Astrocyte (in vitro differentiated cells and primary cell): ENCODE measurements at regions not wholly inside any gene's neighbourhood (a gene's known extent, or its start where the extent isn't known, plus 50 kb on each side); places are given as distances from the start of the nearest gene placed in this dataset.

Experiments used
- EZH2 ChIP-seq: IDR thresholded peaks from 2 replicates; pipeline ENCODE4 v1.6.1; 2012; ENCODE audit warnings: mild to moderate bottlenecking, low read length, inconsistent platforms; ENCODE audit not compliant: insufficient read depth
- TF ChIP-seq, protein P1 (sequence below): IDR thresholded peaks from 2 replicates; pipeline ENCODE4 v1.5.1; 2011; ENCODE audit warnings: low read depth, mild to moderate bottlenecking, inconsistent platforms, low read length, moderate library complexity; ENCODE audit not compliant: insufficient read depth

GRCh38 chr4:125181804-125182203, 133.0 kb upstream of the FAT4 start:
- TF ChIP-seq, protein P1, sequence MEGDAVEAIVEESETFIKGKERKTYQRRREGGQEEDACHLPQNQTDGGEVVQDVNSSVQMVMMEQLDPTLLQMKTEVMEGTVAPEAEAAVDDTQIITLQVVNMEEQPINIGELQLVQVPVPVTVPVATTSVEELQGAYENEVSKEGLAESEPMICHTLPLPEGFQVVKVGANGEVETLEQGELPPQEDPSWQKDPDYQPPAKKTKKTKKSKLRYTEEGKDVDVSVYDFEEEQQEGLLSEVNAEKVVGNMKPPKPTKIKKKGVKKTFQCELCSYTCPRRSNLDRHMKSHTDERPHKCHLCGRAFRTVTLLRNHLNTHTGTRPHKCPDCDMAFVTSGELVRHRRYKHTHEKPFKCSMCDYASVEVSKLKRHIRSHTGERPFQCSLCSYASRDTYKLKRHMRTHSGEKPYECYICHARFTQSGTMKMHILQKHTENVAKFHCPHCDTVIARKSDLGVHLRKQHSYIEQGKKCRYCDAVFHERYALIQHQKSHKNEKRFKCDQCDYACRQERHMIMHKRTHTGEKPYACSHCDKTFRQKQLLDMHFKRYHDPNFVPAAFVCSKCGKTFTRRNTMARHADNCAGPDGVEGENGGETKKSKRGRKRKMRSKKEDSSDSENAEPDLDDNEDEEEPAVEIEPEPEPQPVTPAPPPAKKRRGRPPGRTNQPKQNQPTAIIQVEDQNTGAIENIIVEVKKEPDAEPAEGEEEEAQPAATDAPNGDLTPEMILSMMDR: no peak
- TF ChIP-seq EZH2: no peak
